ENCODE measurements at regions not wholly inside any gene's neighbourhood (a gene's known extent, or its start where the extent isn't known, plus 50 kb on each side); places are given as distances from the start of the nearest gene placed in this dataset.

DNA sequence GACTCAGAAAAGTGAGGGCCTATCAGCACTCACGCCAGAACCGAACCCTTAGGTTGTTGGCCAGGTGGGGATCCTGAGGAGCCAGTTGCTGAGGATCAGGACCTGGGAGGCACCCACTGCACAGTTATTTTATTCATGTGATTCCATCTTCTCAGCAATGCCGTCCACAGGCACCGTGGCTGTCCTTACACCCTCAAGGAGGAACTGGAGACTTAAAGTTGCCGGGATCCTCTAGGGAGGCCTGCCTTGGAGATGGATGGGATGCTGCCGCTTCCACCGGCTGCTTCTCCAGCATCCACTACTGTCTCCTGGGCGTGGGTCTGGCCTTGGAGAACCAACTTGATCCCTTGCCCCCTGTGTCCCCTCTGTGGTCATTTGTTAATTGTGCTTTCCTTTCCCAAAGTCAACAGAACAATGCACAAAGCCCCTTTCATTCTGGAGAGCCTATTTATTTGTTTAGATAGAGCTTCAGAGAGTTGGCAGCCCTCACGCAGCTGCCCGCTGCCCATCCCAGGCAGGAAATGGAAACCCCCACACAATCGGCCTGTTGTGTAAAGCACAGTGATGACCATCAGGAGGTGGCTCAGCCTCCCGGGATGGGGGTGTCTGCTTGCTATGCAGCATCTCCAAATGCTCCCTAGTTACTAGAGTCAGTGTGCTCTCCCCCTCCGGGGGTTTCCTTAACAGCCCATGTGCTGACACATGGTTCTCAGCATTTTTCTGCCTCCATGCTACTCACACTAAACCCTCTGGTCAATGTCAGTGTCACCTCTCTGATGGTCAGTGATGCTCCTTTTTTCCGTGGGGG, 52.9 kb upstream of the IGFBP3 start (continued):
- TF ChIP-seq ZBTB11 (CRISPR knock-in tag; IDR thresholded peaks at IDR 0.05) (no peak), IKZF1 (conservative IDR thresholded peaks at IDR 0.05) (no peak), JUND (IDR thresholded peaks at IDR 0.05; ENCODE audit: low read depth, low read length) (no peak), RB1 (IDR thresholded peaks at IDR 0.05; ENCODE audit: borderline replicate concordance) (no peak), ZNF274 (IDR thresholded peaks at IDR 0.05; ENCODE audit: insufficient read depth, insufficient read length) (no peak), CHD1 (IDR thresholded peaks at IDR 0.05; ENCODE audit: low read depth, low read length) (no peak), CHD2 (IDR thresholded peaks at IDR 0.05; ENCODE audit: borderline replicate concordance, low read depth, low read length) (no peak), YY1 (IDR thresholded peaks at IDR 0.05; ENCODE audit: low read depth, low read length) (no peak), CBX5 (IDR thresholded peaks at IDR 0.05; ENCODE audit: low read depth) (no peak), RUNX3 (IDR thresholded peaks at IDR 0.05; ENCODE audit: low read length) (no peak), BMI1 (IDR thresholded peaks at IDR 0.05; ENCODE audit: borderline replicate concordance) (no peak), ZBTB33 (IDR thresholded peaks at IDR 0.05) (no peak), MEF2B (IDR thresholded peaks at IDR 0.05; ENCODE audit: partially characterized antibody, poor library complexity, severe bottlenecking) (no peak)
- TF ChIP-seq, protein P1, sequence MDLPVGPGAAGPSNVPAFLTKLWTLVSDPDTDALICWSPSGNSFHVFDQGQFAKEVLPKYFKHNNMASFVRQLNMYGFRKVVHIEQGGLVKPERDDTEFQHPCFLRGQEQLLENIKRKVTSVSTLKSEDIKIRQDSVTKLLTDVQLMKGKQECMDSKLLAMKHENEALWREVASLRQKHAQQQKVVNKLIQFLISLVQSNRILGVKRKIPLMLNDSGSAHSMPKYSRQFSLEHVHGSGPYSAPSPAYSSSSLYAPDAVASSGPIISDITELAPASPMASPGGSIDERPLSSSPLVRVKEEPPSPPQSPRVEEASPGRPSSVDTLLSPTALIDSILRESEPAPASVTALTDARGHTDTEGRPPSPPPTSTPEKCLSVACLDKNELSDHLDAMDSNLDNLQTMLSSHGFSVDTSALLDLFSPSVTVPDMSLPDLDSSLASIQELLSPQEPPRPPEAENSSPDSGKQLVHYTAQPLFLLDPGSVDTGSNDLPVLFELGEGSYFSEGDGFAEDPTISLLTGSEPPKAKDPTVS (IDR thresholded peaks at IDR 0.05; ENCODE audit: low read depth, low read length), result no peak
- TF ChIP-seq, protein P2, sequence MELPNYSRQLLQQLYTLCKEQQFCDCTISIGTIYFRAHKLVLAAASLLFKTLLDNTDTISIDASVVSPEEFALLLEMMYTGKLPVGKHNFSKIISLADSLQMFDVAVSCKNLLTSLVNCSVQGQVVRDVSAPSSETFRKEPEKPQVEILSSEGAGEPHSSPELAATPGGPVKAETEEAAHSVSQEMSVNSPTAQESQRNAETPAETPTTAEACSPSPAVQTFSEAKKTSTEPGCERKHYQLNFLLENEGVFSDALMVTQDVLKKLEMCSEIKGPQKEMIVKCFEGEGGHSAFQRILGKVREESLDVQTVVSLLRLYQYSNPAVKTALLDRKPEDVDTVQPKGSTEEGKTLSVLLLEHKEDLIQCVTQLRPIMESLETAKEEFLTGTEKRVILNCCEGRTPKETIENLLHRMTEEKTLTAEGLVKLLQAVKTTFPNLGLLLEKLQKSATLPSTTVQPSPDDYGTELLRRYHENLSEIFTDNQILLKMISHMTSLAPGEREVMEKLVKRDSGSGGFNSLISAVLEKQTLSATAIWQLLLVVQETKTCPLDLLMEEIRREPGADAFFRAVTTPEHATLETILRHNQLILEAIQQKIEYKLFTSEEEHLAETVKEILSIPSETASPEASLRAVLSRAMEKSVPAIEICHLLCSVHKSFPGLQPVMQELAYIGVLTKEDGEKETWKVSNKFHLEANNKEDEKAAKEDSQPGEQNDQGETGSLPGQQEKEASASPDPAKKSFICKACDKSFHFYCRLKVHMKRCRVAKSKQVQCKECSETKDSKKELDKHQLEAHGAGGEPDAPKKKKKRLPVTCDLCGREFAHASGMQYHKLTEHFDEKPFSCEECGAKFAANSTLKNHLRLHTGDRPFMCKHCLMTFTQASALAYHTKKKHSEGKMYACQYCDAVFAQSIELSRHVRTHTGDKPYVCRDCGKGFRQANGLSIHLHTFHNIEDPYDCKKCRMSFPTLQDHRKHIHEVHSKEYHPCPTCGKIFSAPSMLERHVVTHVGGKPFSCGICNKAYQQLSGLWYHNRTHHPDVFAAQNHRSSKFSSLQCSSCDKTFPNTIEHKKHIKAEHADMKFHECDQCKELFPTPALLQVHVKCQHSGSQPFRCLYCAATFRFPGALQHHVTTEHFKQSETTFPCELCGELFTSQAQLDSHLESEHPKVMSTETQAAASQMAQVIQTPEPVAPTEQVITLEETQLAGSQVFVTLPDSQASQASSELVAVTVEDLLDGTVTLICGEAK (IDR thresholded peaks at IDR 0.05; ENCODE audit: borderline replicate concordance), result no peak
- TF ChIP-seq, protein P3, sequence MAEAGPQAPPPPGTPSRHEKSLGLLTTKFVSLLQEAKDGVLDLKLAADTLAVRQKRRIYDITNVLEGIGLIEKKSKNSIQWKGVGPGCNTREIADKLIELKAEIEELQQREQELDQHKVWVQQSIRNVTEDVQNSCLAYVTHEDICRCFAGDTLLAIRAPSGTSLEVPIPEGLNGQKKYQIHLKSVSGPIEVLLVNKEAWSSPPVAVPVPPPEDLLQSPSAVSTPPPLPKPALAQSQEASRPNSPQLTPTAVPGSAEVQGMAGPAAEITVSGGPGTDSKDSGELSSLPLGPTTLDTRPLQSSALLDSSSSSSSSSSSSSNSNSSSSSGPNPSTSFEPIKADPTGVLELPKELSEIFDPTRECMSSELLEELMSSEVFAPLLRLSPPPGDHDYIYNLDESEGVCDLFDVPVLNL (IDR thresholded peaks at IDR 0.05; ENCODE audit: low read depth, low read length), result no peak
